HG02938 (cell line): ENCODE measurements at regions not wholly inside any gene's neighbourhood (a gene's known extent, or its start where the extent isn't known, plus 50 kb on each side); places are given as distances from the start of the nearest gene placed in this dataset.
"Not testable (repeated sequence)": the region's sequence is repeated elsewhere in the genome, so short reads cannot be mapped to it uniquely, and the experiment has no call there.

ENCODE experiments used
- ATAC-seq: cut with Tn5 transposase; IDR thresholded peaks from one replicate; pipeline ENCODE4 v1.9.1; 2021; ENCODE audit warnings: mild to moderate bottlenecking, moderate library complexity; ENCODE audit not compliant: unreplicated experiment

DNA sequence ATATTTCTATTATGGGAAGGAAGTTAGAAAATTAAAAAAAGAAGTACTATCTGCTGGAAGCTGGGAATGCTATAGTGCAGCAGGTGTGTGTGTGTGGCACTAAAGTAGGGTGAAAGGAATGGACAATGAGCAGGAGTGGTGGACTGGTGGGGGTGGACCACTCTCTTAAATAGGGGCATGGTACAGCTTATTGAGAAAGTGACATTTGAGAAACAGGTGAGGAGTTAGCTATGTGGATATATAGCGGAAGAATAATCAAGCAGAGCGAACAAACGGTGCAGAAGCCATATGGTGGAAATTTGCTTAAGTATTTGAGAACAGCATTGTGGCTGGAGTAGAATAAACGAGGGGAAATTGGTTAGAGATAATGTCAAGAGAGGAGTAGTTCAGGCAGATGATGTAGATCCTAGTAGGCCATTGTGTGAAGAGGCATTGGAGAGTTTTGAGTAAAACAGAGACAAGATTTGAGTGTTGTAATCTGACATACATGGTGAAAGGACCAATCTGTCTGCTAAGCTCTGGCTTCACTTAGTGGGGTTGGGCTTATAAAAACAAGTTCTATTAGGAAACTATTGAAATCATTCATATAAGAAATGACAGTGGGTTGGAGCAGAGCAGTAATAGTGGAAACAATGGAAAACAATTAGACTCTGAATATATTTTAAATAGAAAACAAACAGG lies 149.2 kb upstream of the SYT10 start:
- ATAC-seq, result no peak

DNA sequence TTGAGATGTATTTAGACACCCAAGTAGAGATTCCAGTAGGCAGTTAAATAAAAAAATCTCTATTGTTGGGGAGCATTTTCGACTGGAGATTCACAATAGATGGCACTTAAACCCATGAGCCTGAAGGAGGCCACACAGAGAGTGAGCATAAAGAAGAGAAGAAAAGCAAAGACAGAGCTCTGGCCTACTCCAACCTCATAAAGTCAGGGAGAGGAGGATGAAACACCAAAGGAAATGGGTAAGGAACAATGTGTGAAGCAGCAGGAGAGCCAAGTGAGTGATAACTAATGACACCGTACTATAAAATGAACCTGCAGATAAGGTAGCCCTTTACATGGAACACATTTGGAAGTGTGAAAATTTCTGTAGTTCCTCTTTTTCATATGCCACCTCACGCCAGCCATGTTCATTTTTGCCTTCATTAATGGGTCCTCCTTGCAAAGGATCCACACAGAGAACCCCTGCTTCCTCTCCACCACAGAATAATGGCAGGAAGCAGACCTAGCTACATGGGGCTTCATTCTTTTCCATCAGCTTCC lies 150.0 kb upstream of the SYT10 start:
- no peak for ATAC-seq

DNA sequence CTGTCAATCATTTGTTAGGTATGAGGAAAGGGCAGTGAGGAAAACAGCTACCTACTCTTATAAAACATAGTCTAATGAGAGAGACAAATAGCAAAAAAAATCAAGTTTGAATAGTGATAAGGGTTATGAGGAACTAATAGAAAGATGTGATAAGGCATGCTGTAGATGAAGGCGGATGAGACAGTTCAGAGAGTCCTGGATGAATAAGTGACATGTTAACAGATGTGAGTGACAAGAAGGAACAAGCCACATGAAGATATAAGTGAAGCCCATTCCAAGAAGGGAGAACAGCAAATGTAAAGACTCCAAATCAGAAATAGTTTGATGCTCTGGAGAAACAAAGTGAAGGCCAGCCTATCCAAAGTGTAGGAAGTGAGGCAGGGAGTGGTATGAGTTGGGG lies 154.1 kb upstream of the SYT10 start:
- no peak for ATAC-seq

DNA sequence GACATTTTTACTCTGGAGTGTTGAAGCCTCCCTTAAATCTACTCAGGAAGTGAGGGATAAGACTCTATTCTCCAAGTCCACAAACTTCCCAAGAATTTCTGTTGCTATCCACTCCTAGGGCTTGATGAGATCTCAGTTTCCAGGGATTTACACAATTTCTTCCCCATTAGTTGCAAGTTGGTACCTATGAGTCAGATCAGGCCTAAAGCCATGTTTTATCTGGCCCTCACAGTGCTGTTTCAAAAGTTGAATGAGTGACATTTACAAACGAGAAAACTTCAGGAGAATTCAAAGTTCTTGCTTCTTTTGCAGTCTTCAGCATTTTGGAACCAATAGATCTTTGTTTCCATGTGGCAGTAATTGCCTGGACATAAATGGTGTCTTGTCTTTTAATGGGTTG lies 156.4 kb upstream of the SYT10 start:
- ATAC-seq, result no peak

DNA sequence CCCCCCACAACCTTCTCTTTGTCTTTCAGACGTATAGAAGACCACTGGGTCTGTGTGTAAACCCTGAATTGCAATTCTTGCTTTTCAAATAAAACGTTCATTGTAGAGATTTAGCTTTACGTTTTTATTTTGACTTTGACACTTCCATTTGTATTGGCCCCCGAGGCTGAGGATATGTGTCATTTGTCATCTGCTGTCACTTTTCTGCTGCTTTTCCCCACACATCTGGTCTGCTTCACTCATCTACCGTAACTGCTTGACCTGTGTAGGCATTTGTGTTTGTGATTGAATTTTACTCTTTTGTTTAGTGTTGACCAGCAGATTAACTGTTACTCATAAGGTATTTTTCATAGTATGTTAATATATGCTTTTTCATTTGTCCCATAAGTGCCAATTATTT lies 157.2 kb upstream of the SYT10 start:
- no peak for ATAC-seq

DNA sequence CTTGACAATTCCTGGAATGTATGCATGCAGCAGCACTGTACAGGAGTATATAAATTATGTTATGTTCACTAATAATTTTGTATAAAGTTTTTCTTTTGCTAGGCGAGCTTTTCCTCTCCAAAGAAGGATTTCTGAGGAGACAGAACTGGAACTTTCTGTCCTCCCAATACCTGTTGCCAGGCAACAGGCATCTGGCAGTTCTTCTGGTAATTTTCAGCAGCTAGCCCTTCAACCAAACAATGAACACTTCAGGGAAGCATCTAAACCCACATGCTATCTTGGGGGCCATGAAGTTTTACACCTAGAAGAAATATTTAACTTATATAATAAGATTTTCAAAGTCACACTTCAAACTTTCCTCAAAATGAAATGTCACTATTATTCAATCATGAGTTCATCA lies 162.9 kb upstream of the SYT10 start:
- no peak for ATAC-seq

DNA sequence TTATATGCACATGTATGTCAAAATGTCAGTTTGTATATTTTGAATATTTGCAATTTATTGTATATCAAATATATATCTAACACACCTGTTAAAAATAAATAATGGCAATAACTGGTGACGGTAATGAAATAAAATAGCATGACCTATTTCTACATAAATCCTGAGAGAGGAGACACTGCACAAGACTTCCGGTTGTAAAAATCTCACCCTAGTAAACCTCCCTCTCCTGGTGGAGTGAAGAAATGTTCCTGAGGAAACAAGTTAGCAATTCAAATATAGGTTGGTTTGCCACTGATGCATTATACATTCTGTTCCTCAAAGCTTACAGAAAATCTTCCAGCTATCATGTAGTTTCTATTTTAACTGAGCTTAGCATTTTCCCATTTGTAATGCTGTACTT lies 166.1 kb upstream of the SYT10 start:
- ATAC-seq, result no peak

DNA sequence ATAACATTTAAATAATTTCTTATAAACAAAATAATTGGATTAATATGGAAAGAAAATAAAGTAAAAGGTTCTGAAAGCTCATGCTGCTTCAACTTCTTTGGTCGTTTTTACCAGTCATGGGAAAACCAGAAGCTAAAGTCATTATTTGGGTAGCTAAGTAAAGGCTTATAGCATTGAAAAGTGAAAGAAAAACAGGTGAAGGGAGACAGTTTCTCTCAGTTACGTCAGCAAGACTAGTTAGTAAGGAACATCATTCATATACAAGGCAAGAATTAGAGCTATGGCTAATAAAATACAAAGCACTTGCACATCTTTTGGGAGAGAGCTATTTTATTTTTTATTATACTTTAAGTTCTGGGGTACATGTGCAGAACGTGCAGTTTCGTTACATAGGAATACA lies 170.3 kb upstream of the SYT10 start:
- ATAC-seq, result no peak

DNA sequence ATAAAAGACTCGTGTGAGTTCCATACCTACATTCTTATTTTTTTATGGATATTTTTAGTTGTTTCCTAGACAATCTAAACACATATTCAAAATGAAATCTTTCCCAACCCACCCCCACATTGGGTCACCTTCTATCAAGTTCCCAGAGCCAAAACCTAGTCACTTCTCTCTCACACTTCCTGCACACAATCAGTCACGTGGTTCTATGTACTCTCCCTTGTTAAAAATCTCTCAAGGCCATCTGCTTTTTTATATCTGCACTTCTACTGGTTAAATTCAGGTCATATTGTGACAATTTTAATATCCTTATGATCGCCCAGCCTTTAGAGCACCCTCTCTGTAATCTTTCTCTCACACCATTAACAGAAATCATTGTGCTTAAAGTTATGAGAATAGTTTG lies 175.0 kb upstream of the SYT10 start:
- ATAC-seq, result no peak

DNA sequence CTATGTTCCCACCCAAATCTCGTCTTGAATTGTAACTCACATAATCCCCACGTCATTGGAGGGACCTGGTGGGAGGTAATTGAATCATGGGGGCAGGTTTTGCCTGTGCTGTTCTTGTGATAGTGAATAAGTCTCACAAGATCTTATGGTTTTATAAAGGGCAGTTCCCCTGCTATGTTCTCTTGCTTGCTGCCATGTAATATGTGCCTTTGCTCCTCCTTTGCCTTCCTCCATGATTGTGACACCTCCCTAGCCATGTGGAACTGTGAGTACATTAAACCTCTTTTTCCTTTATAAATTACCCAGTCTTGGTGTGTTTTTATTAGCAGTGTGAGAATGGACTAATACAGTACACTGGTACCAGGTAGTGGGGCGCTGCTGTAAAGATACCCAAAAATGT lies 177.6 kb upstream of the SYT10 start:
- ATAC-seq, result no peak

DNA sequence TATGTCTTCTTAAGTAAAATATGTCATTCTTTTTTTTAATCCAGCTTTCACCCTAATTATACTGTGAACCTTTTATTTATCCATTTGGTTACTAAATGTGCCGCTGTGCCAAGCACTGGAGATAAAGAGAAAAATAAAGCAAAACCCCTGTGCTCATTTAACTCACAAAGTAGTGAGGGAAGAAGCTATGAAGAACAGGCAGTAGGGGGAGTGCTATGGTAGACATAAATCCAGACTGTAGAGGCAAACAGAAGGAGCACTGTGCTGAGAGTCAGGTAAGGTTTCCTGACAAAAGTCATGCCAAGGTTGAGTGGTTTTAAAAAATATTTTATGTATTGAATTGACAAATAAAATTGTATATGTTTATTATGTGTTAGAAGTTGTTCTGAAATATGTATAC lies 188.5 kb upstream of the SYT10 start:
- no peak for ATAC-seq

DNA sequence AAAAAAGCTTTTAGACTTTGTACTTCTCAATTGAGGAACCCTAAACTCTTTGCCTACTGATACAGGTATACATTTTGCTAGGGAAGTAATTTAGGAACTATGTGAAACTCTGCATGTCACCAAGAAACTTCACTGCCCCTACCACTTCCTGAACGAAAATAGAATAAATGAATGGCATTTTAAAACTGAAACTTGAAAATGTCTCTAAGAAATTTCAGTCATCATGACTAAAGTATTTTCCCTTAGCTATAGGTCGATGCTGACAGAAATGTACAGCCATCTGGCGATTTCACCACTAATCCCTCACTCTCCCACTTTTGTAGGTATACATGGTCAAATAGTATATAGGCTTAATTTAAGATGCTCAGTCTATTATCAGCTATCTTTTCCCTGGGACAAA lies 194.9 kb upstream of the SYT10 start:
- ATAC-seq, result no peak

DNA sequence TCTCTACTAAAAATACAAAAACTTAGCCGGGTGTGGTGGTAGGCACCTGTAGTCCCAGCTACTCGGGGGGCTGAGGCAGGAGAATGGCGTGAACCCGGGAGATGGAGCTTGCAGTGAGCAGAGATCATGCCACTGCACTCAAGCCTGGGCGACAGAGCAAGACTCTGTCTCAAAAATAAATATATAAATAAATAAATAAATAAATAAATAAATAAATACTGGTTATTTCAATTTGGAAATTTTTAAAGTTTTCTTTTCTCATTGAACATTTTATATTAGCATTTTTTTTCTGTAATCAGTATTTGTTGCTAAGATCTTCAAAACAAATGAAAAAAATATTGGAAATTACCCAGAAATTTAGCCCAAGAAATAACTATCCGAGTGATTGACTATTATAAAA lies 197.3 kb upstream of the SYT10 start:
- not testable (repeated sequence) for ATAC-seq

DNA sequence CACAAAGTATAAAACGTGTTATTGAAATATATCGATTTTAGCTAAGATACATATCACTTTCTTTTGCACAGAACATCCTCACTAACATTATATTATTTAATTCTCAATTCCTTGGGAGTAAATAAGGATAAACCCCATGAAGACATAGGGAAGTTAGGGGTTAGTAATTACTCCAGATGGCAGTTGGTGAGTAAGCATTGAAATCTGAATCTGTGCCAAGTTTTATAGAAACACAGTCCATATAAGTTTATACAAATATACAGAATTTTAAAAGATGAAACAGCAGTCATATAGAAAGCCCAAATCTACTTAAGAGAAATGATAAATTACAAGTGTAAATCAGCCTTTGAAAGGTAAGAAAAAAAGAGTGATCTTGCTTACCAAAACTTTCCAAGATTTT lies 200.4 kb upstream of the SYT10 start:
- no peak for ATAC-seq

DNA sequence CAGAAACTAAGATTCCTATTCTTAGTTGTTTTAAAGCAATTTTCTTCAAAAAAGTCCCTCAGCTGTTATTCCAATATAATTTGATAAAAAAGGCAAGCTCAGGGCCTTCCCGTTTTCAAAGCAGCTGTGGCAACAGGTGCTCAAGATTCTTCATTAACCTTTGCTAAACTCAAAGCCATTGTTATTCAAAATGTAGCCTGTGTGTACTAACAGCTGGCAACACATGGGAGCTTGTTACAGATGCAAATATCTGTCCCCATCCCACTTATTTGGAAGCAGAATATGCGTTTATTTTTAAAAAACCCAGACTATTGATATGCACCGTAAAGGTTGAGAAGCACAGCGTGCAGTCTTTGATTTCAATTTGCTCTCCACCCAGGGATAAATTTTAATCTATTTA lies 210.4 kb upstream of the SYT10 start:
- ATAC-seq, result no peak

DNA sequence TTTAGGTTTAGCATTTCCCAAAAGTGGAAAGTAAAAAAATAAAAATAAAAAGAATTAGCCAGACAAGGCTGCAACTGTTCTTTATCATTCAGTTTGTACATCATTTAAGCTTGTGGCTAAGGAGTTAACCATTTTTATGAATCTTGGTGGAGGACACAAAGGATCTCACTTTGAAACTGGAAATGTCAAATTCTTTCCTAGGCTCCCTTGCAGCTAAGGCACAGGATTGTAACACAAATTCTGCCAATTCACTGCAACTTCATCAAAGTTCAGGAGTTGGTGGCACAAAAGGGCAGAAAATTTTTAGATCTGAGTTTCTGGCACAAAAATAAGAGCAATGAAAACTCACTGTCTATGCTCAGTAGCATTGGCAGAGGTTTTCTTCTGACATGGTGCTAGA lies 211.2 kb upstream of the SYT10 start:
- ATAC-seq, result no peak

DNA sequence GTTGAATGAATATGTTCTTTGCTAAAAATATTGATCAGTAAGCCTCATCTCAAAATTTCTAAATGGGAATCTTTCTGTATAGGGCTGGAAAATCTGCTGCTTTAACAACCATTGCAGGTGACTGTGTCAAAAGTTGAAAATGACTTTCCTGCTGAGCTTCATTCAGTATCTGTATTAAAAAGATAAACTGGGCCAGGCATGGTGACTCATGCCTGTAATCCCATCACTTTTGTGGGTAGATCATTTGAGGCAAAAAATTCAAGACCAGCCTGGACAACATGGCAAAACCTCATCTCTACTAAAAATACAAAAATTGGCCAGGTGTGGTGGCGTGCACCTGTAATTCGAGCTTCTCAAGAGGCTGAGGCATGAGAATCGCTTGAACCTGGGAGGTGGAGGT lies 213.7 kb upstream of the SYT10 start:
- no peak for ATAC-seq

DNA sequence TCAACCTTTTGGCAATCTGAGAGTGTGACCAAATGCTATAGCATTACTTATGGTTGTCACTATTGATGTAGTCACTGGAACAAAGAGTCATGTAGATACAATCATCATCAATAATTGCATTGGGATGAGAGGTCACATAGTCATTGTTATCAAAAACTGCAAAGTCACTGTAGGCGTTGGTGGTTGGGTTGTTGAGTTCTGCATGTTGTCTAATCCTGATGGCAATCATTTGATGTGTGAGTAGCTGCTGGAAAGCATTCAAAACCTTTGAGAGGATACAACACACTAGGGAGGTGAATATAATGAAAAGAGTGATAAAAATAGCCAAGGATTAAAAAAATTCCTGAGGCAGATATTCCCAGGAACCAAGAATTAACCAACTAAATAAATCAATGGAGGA lies 214.7 kb upstream of the SYT10 start:
- no peak for ATAC-seq

DNA sequence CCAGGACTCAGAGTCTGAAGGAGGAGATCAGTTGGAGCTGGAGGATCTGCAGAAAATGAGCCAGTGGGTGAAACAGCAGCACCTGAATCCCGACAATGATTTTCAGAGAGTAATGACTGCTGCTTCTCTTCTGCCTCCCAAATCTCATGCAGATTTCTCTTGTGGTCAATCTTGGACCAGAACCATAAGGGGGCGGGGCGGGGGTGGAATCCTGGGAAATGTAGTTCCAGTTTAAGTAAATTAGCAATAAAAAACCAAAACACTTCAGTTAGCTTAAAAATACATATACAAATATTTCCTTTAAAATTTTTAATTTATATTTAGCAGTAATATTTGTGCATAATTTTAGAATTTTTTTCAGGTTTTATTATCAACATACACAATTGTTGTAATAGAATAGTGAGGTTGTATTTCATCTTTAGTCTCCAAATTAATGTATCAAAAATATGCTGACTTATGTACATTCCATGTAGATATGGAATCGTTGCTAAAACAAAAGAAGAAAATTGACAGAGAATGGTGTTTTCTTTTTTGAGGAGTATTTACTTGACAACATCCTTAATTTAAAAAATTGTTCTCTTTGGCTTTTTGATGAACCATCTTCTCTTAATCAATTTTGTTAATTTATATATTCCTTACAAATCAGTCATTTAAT lies 223.5 kb upstream of the SYT10 start:
- no peak for ATAC-seq

DNA sequence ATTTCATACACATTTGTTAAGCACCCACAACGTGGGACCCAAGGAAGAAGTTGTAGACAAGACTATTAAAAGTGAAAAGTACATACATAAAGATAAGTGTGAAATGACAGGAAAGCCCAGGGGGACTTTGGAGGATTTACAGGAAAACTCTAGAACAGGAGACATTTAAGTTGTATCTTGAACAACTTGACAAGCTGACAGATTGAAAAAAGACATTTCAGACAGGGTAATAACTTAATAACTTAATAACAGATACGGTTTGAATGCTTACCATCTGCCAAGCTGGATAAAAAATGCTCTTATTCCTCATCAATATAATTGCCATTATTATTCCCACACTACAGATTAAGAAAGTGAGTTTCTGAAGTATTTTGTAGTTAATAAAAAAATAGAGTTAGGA lies 229.7 kb upstream of the SYT10 start:
- ATAC-seq, result no peak

DNA sequence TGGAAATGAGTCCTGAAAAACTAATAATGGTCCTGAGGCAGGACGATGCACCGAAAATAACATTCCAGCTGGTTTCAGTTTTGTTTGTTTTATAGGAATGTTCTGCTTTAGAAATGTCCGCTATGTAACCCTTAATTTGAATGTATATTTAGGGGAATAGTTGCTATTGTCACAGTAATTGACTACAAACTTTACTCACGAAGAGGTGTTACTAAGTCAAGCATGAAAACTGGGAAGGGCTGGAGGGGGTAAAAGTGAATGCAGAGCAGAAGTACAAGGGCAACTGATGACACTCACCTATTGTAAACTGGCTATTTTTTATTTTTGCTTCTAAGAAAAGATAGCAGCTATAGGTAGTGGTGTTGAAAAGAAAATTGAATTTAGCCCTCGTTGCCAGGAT lies 230.7 kb upstream of the SYT10 start:
- no peak for ATAC-seq

DNA sequence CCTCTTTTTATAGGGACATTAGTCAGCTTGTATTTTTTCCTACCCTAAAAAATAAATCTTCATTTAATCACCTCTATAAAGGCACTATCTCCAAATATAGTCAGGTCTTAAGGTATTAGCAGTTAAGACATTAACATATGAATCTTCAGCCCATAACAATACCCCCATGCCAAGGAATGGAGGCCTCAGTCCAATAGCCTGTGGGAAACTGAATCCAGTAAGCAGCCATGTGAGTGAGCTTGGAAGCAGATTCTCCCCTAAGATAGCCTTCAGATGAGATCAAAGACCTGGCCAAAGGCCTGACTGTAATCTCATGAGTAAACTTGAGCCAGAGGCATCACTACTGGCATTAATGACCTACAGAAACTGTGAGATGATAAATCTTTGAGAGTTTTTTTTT lies 232.1 kb upstream of the SYT10 start:
- no peak for ATAC-seq
